GM19455 (cell line): ENCODE measurements at regions not wholly inside any gene's neighbourhood (a gene's known extent, or its start where the extent isn't known, plus 50 kb on each side); places are given as distances from the start of the nearest gene placed in this dataset.

Experiments
- ATAC-seq: cut with Tn5 transposase; IDR thresholded peaks from one replicate; pipeline ENCODE4 v1.9.1; 2021; ENCODE audit not compliant: unreplicated experiment

DNA sequence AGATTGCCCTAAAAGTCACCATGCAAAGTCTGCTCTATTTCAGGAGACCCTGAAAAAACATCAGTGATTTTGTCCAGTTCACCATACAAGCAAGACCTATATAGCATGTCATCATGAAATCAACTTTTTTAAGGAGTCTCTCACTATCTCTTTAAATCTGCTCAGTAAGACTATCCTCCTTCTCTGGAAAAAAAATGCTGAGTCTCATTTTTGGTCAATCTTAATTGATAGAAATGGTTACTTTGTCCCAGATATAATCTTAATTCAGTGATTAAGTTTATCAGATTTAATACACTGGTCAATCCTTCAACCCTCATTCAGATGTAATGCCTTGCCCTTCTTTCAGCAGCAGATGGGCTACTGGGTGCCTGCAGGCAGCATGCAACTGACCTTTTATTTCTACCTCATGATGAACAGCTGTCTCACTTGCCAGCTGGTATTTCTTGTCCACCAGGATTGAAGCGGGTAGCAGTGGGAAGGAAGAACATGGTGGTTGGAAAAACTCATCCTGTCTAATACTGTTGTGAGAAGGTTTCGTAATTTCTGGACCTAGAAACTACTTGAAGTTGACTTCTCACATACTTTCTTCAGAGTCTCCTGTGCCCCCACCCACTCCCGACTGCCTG lies 375.3 kb downstream of the DNAH5 start:
- ATAC-seq = no peak

GRCh38 chr5:13567819-13568218 lies 376.7 kb downstream of the DNAH5 start:
- no peak for ATAC-seq

DNA sequence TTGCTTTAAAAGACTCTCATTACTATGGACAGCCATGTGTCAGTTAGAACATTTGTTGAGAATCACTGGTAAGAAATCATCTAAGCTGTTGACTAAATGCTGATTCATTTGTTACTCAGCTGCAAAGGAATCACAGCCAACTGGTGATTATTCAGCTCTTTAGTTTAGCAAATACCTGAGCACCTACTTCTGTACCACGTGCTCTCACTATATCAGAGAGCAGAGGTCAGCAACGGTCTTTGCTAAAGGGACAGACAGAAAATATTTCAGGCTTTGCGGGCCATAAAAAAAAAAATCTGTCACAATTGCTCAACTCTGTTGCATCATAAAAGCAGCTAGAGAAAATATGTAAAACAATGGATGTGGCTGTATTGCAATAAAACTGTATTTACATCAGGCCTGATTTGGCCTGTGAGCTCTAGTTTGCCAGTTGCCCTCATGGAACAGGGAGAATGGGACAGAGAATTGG lies 377.6 kb downstream of the DNAH5 start:
- ATAC-seq = no peak

DNA sequence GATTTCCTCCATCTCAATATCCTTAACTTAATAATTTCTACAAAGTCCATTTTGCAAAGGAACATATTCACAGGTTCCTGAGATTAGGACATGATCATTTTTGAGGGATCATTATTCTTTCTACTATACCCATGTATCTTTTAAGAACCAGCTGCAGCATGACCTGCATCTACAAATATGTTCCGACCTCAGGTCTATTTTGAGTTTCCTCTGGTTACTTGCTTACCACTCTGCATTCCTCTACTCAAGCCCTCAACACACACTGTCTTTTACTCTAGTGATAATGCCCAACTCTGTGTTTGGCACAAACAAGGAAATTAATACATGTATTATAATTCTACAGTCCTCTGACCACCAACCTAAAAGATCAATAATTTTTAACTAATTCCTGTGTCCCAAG lies 386.1 kb downstream of the DNAH5 start:
- no peak for ATAC-seq

- ATAC-seq = no peak
Measured at GRCh38 chr5:13553896-13554295, 390.6 kb downstream of the DNAH5 start.

GRCh38 chr5:13552361-13552760 lies 392.1 kb downstream of the DNAH5 start:
- ATAC-seq = no peak

DNA sequence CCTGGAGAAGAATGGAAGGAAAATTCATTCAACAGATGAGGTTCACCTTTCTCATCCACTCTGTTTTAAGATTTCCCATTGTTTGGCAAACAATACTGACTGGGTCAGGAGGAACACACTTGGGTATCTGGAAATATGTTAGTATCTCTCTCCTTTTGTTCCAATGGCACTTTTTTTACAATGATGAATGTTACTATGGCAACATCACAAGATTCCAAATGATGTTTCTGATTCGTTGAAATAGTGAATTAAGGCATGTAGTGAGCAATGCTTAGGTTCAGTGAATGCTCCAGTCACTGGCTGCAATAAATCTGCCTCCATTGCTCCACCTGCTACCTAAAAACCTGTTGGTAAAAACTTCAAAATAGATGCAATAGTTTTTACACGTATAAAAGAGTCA lies 392.8 kb downstream of the DNAH5 start:
- ATAC-seq = no peak

DNA sequence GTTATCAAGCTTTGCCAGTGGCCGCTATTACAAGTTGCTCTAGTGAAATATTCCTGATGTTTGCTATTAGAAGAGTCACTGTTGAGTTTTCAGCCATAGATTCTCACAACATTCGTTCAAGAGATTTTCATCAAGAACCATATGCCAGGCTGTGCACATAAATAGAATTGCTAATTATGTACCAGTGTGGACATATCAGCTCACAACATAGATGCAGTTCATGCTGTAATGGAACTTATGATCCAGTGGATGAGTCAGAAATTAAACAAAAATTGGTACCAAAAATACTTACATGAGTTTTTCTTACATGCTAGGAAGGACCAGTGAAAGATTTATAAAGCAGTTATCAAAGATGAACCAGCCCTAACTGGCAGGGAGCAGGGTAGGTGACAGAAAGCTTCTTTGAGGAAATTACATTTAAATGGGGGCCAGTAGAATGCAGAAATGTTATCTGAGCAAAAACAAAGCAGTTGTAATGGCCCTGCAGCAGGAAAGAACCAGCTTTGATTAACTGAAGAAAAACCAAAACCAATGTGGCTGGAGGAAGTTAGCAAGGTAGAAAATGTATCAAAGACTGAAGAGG lies 404.2 kb downstream of the DNAH5 start:
- no peak for ATAC-seq

GRCh38 chr5:13536933-13537332 lies 407.6 kb downstream of the DNAH5 start:
- no peak for ATAC-seq

DNA sequence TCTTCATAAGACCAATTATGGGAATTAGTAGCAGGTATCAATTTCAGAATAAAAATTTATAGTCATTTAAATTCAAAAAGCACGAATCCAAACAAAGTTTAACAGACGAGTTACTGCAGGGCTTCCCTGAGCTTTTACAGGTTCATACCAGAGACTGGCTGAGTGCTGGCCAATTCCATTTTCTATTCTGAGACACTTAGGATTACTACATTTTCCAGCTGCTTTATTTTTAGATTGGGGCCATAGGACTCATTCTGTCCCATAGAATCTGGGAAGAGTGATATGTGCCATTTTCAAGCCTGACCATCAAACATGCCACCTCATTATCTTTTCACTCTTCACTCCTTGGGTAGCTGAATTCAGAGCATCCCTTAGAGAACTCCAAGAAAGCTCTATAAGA lies 410.7 kb downstream of the DNAH5 start:
- ATAC-seq = no peak

DNA sequence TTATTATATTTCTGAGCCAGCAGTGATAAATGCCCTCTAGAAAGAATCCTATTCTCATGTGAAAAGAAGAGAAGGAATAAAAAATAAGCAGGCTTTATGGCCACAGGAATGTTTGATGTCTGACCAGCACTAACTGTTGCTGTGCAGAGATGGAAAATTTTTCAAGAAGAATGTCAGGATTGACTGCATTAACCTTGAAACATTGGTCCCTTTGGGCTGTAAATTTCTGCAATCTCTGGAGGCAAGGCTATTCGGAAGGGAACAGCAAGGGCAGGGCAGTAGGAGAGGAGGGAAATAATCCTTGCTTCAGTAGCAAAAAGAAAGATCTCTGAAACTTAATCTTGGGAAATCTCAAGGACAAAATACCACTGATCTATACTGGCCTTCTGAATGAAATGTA lies 415.2 kb downstream of the DNAH5 start:
- no peak for ATAC-seq

- no peak for ATAC-seq
Measured at GRCh38 chr5:13524936-13525335, 419.6 kb downstream of the DNAH5 start.

DNA sequence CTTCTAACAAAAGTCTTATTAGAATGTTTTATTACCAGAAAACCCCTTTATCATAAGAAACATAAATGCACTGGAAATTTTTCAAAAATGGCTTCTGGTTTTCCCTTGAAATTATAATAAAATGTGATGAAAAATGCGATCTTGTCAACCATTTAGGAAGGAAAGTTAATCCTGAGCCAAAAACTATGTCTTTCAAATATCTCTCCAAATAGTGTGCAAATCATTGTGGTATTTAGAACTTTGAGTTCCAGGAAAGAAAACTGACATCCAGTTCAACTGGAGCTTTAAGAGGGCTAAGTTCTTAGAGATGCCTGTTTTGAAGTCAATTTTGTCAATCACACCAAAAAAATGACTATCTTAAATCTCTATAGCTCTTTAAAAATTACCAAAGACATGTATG lies 425.4 kb downstream of the DNAH5 start:
- no peak for ATAC-seq

DNA sequence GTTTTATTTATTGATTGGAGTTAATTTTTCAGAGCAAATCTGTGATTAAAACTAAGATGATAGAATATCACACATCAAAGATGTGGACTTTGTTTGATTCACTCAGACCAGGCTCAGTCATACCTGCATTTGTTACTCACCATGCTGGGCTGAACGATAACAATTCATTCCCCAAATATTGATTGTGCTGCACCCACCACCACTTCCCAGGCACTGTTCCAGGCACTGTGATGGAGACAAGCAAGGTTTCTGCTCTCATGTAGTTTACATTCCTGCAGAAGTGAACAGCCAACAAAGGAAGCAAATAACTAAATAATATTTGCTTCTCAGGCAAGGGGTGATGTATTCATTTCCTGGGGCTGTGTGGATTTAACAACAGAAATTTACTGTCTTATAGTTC lies 428.3 kb downstream of the DNAH5 start:
- ATAC-seq = no peak

DNA sequence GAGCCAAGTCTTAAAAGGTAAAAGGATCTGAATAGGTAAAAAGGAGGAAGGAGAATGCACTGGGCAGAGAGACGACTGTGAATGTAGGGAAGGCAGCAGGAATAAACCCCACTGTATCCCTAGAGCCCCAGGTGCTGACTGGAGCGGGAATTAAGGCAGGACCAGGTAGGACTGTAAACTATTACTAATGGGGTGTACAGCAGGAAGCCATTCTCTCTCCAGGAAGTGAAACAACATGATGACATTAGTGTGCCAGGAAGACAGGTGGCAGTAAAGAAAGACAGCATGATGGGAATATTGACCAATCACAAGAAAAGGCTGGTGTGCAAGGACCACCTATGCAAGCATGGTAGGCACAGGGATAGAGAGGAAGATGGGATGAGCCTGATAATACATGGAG lies 433.0 kb downstream of the DNAH5 start:
- ATAC-seq = no peak

- ATAC-seq = no peak
Measured at GRCh38 chr5:13510616-13511015, 433.9 kb downstream of the DNAH5 start.

DNA sequence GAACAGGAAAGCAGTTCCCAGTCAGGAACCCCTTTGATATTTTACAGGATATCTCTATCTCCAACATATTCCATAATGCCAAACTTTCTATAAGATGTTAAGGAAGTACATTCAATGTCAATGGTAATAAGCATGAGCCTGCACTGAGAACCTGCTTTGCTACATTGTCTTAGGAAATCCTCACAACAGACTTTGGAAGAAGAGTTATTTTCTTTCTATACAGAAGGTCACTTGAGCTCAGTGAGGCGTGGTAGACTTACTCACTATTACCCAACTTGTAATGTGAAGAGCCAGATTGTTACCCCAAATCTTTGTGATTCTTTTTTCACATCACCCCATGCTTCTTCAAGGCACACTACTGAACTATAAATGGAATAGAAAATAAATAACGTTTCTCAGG lies 435.9 kb downstream of the DNAH5 start:
- ATAC-seq = no peak

GRCh38 chr5:13505326-13505725 lies 439.2 kb downstream of the DNAH5 start:
- ATAC-seq = no peak

- no peak for ATAC-seq
Measured at GRCh38 chr5:13503017-13503416, 441.5 kb downstream of the DNAH5 start.

GRCh38 chr5:13501176-13501575 lies 443.3 kb downstream of the DNAH5 start:
- ATAC-seq = no peak

- ATAC-seq = no peak
Measured at GRCh38 chr5:13498279-13498678, 446.2 kb downstream of the DNAH5 start.

GRCh38 chr5:13488254-13488931 lies 456.1 kb downstream of the DNAH5 start:
- no peak for ATAC-seq

DNA sequence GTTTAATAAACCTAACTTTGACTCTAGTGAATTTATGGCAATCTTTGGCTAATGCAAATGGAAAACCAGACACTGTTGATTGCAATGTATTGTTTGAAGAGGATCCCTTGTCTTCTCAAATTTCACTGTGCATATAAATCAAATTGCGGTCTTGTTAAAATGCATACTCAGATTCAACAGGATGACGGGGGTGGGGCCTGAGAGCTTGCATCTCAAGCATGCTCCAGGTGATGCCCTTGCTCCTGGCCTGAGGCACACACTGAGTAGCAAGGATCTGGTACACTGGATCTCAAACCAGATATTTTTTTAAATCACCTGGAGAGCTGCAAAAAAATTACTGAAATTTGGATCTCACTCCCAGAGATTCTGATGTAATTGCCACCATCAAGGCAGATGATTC lies 463.7 kb downstream of the DNAH5 start:
- ATAC-seq = no peak
